NOMO-1 treated with dmso at 0.1 percent for 144 hours (cell line): ENCODE measurements at regions not wholly inside any gene's neighbourhood (a gene's known extent, or its start where the extent isn't known, plus 50 kb on each side); places are given as distances from the start of the nearest gene placed in this dataset.
"Not testable (repeated sequence)": the region's sequence is repeated elsewhere in the genome, so short reads cannot be mapped to it uniquely, and the experiment has no call there.

Source experiments
- DNase-seq: peaks from one replicate; lab custom pipeline; 2025; ENCODE audit not compliant: unreplicated experiment; lab: John Stamatoyannopoulos, UW

DNA sequence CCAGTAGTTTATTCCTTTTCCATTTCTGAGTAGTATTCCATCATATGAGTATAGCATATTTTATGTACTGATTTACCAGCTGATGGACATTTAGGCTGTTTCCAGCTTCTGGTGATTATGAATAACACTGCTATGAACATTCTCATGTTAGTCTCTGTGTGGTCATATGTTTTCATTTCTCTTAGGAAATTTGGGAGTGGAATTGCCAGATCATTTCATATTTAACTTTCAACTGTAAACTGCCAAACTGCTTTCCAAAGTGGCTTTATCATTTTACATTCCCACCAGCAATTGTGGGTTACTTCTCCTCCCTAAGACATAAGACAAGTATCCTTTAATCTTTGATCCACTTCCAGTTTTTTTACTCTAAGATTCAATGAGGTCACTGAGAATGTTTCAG, 85.7 kb upstream of the RALGPS2 start:
- no peak for DNase-seq

DNA sequence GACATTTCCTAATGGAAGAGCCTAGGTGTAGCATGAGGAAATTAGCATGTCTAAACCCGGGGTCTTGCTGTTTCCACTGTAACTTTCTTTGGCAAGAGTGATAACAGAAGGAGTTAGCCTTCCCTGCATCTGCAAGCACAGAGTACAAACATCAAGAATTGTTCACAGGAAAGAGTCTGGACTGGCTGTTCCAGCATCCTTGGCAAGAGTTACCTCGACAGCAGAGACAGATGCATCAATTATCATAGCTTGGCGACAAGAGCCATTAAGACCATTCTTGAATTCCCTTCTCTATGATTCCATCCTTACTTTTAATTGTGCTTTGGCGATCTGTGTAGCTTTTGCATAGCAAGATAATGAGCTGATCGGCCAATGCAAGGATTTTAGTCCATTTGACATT, 82.8 kb upstream of the RALGPS2 start:
- DNase-seq, result no peak

DNA sequence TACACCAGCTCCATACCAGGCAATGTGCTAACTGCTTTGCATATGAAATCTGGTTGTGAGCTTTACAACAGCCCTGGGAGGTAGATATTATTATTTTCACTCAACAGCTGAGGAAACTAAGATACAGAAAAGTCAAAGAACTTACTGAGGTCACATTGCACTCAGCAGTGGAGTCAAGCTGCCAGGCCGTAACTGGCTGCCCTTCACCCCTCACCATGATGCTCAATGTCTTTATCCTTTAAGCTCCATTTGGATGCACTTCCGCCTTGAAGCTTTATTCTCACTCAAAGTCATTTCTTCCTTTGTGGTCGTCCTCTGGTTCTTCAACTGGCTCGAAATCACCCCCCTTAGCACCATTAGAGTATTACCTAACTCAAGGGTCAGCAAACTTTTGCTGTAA, 81.7 kb upstream of the RALGPS2 start:
- no peak for DNase-seq

DNA sequence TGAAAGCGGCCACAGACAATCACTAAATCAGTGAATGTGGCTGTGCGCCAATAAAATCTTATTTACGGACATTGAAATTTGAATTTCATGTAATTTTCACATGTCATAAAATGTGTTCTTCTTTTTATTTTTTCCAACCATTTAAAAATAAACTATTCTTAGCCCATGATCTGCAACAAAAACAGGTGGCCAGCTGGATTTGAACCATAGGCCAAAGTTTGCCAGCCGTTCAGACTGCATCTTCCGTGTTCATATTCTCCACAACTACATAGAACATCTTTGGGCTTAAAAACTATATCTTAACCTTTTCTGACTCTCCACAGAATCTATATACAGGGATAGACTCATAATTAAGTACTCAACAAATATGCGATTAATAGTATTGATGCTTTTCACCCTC, 81.2 kb upstream of the RALGPS2 start:
- DNase-seq, result no peak

DNA sequence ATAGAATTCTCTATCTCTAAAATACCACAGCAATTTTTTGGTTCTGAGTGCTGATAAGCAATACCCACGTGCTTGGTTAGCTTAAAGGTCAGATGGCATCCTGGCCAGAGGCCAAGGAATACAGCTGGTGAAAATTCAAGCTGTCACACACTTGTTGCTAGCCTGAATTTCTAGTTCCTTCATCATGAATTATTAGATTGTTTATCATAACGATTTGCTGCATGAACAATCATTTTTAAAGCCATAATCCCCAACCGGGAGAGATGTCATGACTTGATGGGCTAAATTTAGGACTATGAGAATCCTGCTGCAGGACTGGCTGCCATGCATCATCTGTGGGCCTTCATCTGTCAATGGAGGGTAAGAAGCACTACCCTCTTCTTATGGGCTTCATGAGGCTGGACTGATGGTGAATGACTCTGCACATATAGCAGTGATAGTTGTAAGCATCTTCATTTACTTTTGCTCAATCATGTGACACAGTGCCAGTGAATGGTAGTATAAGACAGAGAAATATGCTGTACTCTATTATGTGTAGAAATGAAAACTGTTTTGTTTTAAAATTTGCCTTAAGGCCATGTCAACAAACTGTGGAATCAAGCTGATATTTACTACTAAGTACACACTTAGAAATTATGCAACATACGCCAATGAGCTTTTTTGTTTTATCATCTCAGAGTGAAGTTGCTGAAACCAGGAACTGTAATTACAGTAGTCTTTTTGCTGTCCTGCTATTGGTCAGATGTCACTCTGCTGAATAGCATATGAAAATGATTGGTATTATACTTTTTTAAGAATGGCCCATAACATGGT, 80.5 kb upstream of the RALGPS2 start:
- DNase-seq, result no peak

DNA sequence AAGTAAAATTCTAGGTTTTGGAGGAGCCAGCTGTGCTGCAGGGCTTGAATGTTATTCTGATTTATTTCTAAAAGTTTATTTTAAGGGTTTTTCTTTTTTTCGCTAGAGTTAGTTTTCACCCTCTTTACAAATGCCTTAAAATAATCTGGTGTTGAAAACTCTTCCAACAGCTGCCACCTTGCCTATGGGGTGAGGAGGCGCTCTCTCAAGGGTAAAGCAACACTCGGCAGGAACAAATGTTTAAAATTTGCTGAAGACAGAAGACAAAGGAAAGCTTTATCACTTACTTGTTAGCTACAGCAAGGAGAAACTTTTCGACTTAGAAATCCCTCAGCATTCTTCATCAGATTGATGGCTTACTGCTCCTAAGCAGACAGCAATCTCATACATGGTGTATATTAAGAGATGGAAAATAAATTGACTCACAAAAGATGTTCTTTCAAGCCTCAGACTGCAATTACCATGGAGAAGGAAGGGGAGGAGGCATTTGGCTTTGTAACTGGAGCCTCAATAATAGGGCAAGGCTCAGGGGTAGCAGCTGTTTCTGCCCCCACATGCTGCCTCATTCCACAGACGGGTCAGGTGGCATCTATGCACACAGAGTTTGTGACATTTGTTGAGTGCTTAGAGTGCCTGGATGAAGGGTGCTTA, 79.8 kb upstream of the RALGPS2 start:
- no peak for DNase-seq

DNA sequence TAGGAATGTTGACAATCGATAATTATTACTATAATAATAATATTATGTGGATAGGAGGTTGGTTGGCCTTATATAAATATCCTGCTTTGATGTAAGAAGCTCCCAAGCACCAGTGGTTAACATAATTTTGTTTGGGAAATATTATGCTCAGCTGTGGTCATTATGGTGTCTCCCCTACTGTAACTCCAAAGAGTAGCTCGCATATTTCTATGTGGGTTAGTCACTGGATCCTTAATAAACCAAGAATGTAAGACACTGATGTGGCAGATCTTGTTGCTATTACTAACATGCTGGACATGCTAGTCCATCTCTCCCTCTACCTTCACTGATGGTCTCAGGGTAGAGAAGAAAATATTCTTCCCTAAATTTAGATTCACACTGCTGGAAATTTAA, 79.2 kb upstream of the RALGPS2 start:
- DNase-seq, result no peak

DNA sequence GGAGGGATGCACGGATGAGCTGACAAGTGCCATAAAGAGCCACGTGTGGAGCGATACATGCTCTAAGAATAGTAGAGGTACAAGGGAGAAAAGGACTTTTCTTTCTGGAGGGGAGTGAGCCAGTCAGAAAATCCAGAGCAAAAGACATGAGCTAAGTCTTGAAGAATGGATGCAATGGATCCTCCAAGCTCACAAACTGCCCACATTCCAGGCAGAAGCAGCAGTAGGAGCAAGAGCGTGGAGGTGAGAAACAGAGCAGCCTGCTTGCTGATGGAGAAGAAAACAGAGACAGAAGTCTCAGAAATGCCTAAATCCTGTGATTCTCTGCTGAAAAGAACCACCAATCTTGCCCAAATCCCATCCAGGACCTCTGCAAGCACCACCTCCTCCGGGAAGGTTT, 78.2 kb upstream of the RALGPS2 start:
- DNase-seq, result no peak

DNA sequence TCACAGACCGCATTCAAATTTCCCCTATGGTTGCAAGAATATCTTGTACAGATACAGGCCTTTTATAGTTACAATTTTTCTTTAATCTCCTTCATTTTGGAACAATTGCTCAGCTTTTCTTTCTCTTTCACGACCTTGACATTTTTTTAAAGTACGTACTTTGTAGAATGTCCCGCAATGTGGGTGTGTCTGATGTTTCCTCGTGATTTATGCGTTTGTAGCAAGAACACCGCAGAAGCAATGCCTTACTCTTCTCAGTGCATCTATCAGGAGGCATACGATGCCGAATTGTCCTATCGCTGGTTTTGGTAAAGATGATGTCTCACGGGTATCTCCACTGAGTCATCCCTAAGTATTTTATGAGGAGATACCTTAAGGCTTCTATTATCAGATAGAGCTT, 76.9 kb upstream of the RALGPS2 start:
- DNase-seq, result no peak

DNA sequence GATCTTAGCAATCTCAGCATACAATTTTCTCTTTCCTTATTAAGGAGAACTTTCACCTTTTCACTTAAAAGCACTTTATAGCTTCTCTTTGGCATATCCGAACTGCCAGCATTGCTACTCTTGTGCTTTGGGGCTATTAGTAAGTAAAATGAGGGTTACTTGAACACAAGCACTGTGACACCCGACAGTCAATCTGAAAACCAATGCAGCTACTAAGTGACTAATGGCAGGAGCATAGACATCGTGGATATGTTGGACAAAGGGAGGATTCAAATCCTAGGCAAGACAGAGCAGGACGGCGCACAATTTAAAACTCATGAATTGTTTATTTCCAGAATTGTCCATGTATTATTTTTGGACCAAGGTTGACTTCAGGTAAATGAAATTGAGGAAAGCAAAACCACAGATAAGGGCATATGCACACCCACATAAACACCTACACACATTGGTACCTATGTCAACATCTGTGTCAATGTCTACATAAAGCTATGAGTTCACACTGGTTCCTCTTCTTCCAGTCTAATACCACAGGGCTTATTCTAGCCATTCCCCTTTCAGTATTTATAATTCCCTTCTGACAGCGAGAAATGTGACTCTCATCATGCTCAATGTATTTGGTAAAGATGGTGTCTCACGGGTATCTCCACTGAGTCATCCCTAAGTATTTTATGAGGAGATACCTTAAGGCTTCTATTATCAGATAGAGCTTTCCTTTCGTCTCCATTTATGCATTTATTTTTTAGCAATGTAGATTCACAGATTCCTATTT, 75.3 kb upstream of the RALGPS2 start:
- no peak for DNase-seq

DNA sequence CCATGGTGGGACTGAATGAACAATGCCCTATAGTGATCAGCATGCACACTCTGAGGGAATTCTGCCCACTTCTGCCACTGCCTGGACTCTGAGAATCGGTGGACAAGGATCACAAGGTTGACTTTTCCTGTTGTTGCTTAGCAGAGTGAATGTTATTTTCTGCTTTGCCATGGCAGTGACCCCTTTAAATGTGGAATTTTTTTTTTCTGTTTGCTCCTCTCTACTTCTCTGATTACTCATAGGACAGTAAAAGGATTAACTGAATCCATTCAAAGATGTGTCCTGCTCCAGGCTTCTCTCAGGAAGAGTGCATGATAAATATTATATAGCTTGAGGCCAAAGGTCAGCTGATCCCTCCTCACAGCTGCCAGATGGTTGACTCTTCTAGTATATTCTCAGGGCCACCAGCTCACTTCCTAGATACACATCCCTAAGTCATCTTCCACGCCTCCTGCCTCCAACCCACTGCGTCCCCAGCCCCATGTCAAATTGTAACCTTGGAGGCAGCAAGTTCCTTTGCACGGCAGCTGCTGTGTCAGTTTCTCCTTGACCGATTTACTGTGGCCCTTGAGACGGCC, 74.0 kb upstream of the RALGPS2 start:
- DNase-seq, result no peak

DNA sequence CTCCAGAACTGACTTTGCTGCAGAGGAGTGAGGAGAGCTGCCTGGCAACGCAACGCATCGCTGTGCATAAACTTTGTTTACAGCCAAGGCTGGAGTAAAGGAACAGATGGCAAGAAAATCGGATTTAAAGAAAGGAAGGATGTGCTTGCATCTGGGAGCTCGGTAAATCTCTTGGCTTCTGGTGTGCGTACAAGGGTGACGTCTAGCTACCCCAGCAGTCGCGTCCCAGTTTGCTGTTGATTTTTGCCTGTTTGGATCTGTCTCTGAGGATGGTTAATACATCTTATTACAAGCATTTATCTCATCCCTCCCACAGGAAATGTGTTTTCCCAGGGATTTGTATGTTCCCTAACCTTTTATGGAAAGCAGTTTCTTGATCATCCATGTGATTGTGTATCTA, 73.3 kb upstream of the RALGPS2 start:
- DNase-seq, result no peak

DNA sequence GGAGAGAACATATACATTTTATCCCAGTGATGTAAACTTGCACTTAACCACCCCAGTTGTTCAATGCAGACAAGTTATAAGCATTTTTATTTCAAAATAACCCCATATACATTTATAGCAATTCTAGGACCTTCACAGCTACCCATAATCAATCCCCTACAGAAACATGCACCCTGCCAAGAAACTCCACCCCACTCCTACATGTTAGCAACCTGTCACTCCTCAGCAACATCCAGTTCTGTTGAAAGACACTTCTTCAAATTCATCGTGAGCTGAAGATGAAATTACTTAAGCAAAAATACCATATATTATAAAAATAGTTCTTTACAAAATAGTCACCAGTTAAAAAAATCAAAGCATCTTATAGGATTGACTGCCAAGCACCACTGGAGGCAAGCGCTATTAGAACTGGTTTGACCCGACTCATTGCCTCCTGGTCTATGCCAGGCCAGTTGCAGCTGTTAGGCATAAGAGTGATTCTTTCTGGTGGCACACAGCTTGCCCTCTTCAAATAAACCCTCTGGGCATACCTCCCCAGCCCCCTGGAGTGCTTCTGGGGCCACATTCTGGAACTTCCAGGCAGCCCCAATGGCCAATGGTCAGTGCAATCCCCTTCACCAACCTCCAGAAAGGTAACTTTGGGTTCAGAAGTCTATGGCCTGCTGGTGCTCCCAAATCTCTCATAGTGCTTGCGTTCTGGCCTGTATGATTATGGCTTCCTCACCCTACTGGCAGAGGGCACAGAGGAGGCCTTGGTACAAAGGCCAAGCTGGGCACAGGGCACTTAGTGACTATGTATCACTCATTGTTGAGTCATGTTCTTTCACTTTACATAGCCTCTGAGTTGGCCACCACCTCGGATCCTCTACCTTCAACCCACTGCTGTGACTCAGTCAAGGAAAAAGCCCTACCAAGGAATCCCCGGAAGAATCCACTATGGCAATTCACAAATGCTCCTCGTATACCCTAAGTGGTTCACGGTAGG, 72.2 kb upstream of the RALGPS2 start:
- DNase-seq, result no peak

DNA sequence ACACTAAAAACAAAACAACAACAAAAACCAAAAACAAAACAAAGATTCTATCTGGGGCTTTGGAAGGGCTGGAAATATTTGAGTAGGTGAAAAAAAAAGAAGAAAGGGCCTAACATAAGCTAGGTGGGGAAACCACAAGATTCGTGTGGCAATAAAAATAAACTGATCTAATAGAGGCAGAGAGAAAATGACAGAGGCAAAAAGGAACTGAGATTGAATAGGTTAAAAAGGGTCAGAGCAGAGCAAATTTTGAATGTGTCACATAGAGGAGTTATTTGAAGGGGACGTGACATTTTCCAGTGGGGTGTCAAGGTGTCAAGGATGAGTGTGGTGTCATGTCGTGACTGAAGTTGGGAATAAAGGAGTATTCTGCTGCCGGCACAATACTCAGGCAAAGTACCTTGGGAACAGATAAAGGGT, 65.2 kb upstream of the RALGPS2 start:
- DNase-seq, result peak; percentile 14

DNA sequence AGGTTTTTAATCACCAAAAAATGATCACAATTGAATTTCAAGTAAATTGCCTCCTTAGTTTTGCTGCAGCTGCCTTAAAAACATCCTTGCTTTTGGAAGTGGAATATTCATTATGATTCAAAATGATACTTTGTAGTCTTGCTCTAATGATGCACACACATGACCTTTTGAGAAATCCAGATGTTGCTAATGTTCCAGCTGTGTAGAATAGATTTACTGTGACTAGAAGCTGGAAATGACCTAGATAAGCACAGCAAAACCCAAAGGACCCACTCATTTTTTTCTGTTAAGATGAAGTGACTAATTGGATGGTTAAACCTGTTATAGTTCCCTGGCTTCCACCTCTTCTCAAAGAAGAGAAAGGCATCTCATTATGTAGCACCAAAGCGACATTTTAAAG, 64.6 kb upstream of the RALGPS2 start:
- no peak for DNase-seq

DNA sequence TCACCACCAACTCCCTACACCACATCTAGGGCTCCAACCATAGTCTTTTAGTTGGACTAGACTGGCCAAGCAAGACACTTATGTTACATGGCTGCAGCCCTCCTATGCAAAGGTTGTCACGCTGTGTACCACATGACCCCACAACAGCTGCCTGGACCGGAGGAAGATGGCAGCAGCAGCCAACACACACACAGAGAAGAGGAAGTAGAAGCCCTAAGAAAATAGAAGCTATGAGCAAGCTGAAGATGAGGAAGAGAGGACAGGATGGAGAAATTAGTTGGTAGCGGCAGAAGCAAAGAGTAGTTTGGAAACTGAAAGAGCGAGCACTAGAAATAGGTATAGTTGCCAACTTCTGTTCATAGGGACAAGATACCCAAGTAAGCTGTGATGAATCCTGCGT, 60.8 kb upstream of the RALGPS2 start:
- DNase-seq, result peak; percentile 87

DNA sequence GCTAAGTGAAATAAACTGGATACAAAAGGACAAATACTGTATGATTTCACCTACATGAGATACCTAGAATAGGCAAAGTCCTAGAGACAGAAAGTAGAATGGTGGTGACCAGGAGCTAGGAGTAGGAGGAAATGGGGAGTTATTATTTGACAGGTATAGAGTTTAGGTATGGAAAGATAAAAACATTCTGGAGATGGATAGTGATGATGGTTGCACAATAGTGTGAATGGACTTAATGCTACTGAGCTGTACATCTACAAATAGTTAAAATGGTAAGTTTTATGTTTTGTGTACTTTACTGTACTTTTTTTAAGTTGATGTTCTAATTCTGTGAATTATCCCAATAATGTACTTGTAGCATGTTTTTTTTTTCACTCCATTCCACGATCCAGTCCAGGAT, 59.5 kb upstream of the RALGPS2 start:
- no peak for DNase-seq

DNA sequence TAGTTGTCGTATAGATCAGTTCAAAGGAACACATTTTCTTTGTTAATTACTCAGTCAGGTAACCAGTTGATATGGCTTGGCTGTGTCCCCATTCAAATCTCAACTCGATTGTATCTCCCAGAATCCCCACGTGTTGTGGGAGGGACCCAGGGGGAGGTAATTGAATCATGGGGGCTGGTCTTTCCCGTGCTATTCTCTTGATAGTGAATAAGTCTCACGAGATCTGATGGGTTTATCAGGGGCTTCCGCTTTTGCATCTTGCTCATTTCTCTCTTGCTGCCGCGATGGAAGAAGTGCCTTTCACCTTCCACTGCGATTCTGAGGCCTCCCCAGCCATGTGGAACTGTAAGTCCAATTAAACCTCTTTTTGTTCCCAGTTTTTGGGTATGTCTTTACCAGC, 58.2 kb upstream of the RALGPS2 start:
- not testable (repeated sequence) for DNase-seq

DNA sequence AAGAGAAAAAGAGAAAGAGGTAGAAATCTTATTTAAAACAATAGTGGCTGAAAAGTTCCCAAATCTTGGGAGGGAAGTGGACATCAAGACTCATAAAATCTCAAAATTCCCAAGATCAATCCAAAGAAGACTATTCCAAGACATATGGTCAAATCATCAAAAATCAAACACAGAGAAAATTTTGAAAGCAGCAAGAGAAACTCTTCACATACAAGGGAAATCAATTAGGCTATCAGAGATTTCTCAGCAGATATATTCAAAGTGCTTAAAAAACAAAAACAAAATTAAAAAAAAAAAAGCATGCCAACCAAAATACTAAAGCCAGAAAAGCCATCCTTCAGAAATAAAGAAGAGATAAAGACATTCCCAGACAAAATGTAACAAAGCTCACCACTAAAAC, 52.6 kb upstream of the RALGPS2 start:
- no peak for DNase-seq

DNA sequence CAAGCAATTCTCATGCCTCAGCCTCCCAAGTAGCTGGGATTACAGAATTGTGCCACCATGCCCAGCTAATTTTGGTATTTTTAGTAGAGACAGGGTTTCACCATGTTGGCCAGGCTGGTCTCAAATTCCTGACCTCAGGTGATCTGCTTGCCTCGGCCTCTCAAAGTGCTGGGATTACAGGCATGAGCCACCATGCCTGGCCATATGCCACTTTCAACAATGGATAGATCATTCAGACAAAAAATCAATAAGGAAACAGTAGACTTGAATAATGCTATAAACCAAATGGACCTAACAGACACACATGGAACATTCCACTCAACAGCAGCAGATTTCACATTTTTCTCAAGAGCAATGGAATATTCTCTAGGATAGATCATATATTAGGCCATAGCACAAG, 50.5 kb upstream of the RALGPS2 start:
- not testable (repeated sequence) for DNase-seq
